ENCODE measurements at regions not wholly inside any gene's neighbourhood (a gene's known extent, or its start where the extent isn't known, plus 50 kb on each side); places are given as distances from the start of the nearest gene placed in this dataset.

GRCh38 chr4:33134366-33134765 lies 2414.2 kb downstream of the PCDH7 start:
- no peak for DNase-seq

- DNase-seq = no peak
Observed at GRCh38 chr4:33149658-33150524, 2429.7 kb downstream of the PCDH7 start.

GRCh38 chr4:33150525-33150910 lies 2430.3 kb downstream of the PCDH7 start:
- DNase-seq = no peak

GRCh38 chr4:33160126-33160525 lies 2440.0 kb downstream of the PCDH7 start:
- DNase-seq = no peak

GRCh38 chr4:33161202-33161601 lies 2441.0 kb downstream of the PCDH7 start:
- DNase-seq = no peak

GRCh38 chr4:33162122-33162521 lies 2442.0 kb downstream of the PCDH7 start:
- no peak for DNase-seq

GRCh38 chr4:33171873-33172525 lies 2451.8 kb downstream of the PCDH7 start:
- no peak for DNase-seq

GRCh38 chr4:33176566-33176965 lies 2456.4 kb downstream of the PCDH7 start:
- DNase-seq = no peak

GRCh38 chr4:33184657-33185290 lies 2464.6 kb downstream of the PCDH7 start:
- DNase-seq = no peak

GRCh38 chr4:33187035-33187434 lies 2466.9 kb downstream of the PCDH7 start:
- DNase-seq = no peak

- no peak for DNase-seq
Observed at GRCh38 chr4:33188733-33189132, 2468.6 kb downstream of the PCDH7 start.

- no peak for DNase-seq
Observed at GRCh38 chr4:33189169-33189568, 2469.0 kb downstream of the PCDH7 start.

- DNase-seq = no peak
Observed at GRCh38 chr4:33193109-33193508, 2472.9 kb downstream of the PCDH7 start.

- DNase-seq = no peak
Observed at GRCh38 chr4:33200377-33200776, 2480.2 kb downstream of the PCDH7 start.

GRCh38 chr4:33218238-33218637 lies 2498.1 kb downstream of the PCDH7 start:
- no peak for DNase-seq

GRCh38 chr4:33226133-33226532 lies 2506.0 kb downstream of the PCDH7 start:
- DNase-seq = no peak

GRCh38 chr4:33226783-33227182 lies 2506.6 kb downstream of the PCDH7 start:
- DNase-seq = no peak

GRCh38 chr4:33255094-33255493 lies 2534.9 kb downstream of the PCDH7 start:
- no peak for DNase-seq

GRCh38 chr4:33255507-33255906 lies 2535.3 kb downstream of the PCDH7 start:
- DNase-seq = no peak

- DNase-seq = no peak
Observed at GRCh38 chr4:33262824-33263223, 2542.7 kb downstream of the PCDH7 start.

GRCh38 chr4:33268776-33269175 lies 2548.6 kb downstream of the PCDH7 start:
- DNase-seq = no peak

- DNase-seq = no peak
Observed at GRCh38 chr4:33270403-33270802, 2550.2 kb downstream of the PCDH7 start.

GRCh38 chr4:33272722-33273121 lies 2552.6 kb downstream of the PCDH7 start:
- no peak for DNase-seq

- DNase-seq = no peak
Observed at GRCh38 chr4:33283818-33284217, 2563.6 kb downstream of the PCDH7 start.
